Small intestine (tissue), 7 donors: ENCODE measurements at regions not wholly inside any gene's neighbourhood (a gene's known extent, or its start where the extent isn't known, plus 50 kb on each side); places are given as distances from the start of the nearest gene placed in this dataset.
"Not testable (repeated sequence)": the region's sequence is repeated elsewhere in the genome, so short reads cannot be mapped to it uniquely, and the experiment has no call there.

Experiments used
- DNase-seq, 2 donors: peaks; one replicate each; pipeline versions ENCODE4 v3.0.0 to v3.0.0-alpha.2; 2013
- FAIRE-seq: peaks from 2 replicates; lab custom pipeline; 2012; peaks lifted over from hg19 to GRCh38; lab: Jason Lieb, UNC
- H3K27ac ChIP-seq, 3 donors: one replicate each; pipeline ENCODE4 v1.5.1; 2013; ENCODE audit warnings: low read length in 2 of 3, mild to moderate bottlenecking in 2 of 3, control low read depth in 1 of 3, inconsistent platforms in 1 of 3, low read depth in 1 of 3, moderate library complexity in 1 of 3
- H3K27me3 ChIP-seq, 3 donors: one replicate each; pipeline ENCODE4 v1.6.1; 2013; ENCODE audit warnings: low read length in 3 of 3, inconsistent platforms in 1 of 3; ENCODE audit not compliant: control insufficient read depth in 3 of 3, insufficient read depth in 3 of 3
- H3K36me3 ChIP-seq, 3 donors: one replicate each; pipeline ENCODE4 v1.6.1; 2013; ENCODE audit warnings: low read length in 3 of 3, inconsistent platforms in 1 of 3, low read depth in 1 of 3, mild to moderate bottlenecking in 1 of 3, moderate library complexity in 1 of 3; ENCODE audit not compliant: control insufficient read depth in 3 of 3, insufficient read depth in 2 of 3
- H3K4me1 ChIP-seq, 3 donors: one replicate each; pipeline ENCODE4 v1.6.1; 2013; ENCODE audit warnings: low read length in 2 of 3, inconsistent platforms in 1 of 3, low read depth in 1 of 3, mild to moderate bottlenecking in 1 of 3, moderate library complexity in 1 of 3; ENCODE audit not compliant: control insufficient read depth in 3 of 3, insufficient read depth in 2 of 3
- H3K4me3 ChIP-seq, 3 donors: one replicate each; pipeline ENCODE4 v1.5.1; 2013; ENCODE audit warnings: low read length in 3 of 3, control low read depth in 1 of 3, inconsistent platforms in 1 of 3, low read depth in 1 of 3, mild to moderate bottlenecking in 1 of 3, moderate library complexity in 1 of 3
- H3K9me3 ChIP-seq, 2 donors: one replicate each; pipeline ENCODE4 v1.6.1; 2013; ENCODE audit warnings: low read depth in 1 of 2, low read length in 1 of 2; ENCODE audit not compliant: control insufficient read depth in 2 of 2, insufficient read depth in 1 of 2
- WGBS, 3 donors: extraction: QIAGEN DNeasy Blood & Tissue Kit; methylation state at CpG; one replicate each; pipeline ENCODE4 v1.1.7; 2013; 5-methylcytosine and 5-hydroxymethylcytosine counted together
- donor health status: healthy with polysubstance abuse.
- donor health status: control.
- donor health status: control.
- donor health status: Bipolar disorder and iron deficiency.
- donor health status: healthy.

- WGBS, 3 donors, result 90 to 95% (median 91%) methylated on average over 8 of the region's 8 CpGs
- FAIRE-seq, result no peak
- no peaks in the 10 kb centered on the region for H3K36me3 ChIP-seq
- H3K27me3 ChIP-seq, result no peaks in the 10 kb centered on the region
- H3K4me3 ChIP-seq, result no peak overlapping the region
- DNase-seq, result no peak
- H3K4me1 ChIP-seq, result no peaks in the 10 kb centered on the region
- peaks cover 0 to 4% of the 10 kb centered on the region in 2 donors for H3K9me3 ChIP-seq
- H3K27ac ChIP-seq, result no peak overlapping the region
Observed at GRCh38 chr4:187501731-187502130, 493.8 kb upstream of the ZFP42 start.

DNA sequence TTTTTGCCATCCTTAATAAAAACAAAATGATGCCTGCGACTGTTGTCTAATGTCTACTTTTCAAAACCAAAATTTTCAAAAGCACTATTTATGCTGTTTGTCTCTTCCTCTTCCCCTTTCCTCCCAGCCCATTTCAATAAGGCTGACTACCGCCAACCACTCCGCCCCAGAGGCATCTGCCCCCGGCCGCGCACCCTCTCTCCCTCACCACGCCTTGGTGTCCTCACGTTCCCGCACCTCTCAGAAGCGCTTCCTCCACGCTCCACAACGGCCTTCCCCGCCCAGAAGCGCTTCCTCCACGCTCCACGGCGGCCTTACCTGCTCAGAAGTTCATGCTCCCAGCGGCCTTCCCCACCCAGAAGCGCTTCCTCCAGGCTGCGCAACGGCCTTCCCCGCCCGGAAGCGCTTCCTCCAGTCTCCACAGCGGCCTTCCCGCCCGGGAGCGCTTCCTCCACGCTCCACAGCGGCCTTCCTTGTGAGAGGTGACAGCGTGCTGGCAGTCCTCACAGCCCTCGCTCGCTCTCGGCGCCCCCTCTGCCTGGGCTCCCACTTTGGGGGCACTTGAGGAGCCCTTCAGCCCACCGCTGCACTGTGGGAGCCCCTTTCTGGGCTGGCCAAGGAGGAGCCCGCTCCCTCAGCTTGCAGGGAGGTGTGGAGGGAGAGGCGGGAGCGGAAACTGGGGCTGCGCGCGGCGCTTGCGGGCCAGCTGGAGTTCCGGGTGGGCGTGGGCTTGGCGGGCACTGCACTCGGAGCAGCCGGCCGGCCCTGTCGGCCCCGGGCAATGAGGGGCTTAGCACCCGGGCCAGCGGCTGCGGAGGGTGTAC lies 490.4 kb upstream of the ZFP42 start:
- Histone ChIP-seq H3K36me3 (no peaks in the 10 kb centered on the region), H3K4me3 (no peak overlapping the region), H3K4me1 (no peaks in the 10 kb centered on the region), H3K9me3 (peaks cover 0 to 6% of the 10 kb centered on the region in 2 donors), H3K27ac (no peak overlapping the region), H3K27me3 (no peaks in the 10 kb centered on the region)
- FAIRE-seq (no peak), DNase-seq (no peak)
- 85 to 89% (median 88%) methylated on average over 47 to 55 of the region's 55 CpGs for WGBS, 3 donors

GRCh38 chr4:187505798-187506141 lies 489.8 kb upstream of the ZFP42 start:
- whole genome bisulfite sequencing, 3 donors, result 93 to 97% (median 96%) methylated on average over 14 to 22 of the region's 23 CpGs
- not testable (repeated sequence) for DNase-seq, H3K9me3 ChIP-seq, FAIRE-seq, H3K4me3 ChIP-seq, H3K27me3 ChIP-seq, H3K27ac ChIP-seq, H3K36me3 ChIP-seq, H3K4me1 ChIP-seq

DNA sequence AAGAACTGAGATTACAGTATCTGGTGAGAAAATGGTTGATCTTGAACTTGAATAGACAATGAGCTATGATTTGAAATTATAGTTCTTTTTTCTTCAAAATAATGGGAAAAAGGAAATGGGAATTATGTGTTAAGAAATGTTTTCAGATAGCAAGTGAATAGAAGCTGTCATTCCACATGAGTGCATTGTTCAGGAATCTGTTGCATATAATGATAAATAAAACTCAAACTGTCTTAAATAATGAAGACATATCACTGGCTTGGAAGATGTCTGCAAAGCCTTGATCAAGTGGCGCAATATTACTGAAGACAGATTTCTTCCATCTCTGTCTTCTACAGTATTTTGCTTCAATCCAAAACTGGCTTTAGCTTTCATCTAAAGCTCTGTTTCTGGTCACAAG lies 479.3 kb upstream of the ZFP42 start:
- Histone ChIP-seq H3K27ac (no peak overlapping the region), H3K4me3 (no peak overlapping the region), H3K27me3 (no peaks in the 10 kb centered on the region), H3K9me3 (no peaks in the 10 kb centered on the region), H3K36me3 (no peaks in the 10 kb centered on the region), H3K4me1 (no peaks in the 10 kb centered on the region)
- FAIRE-seq (no peak), DNase-seq (no peak)
- 89 to 94% (median 93%) methylated on average over 1 of the region's 1 CpG for WGBS, 3 donors

GRCh38 chr4:187541666-187542065 lies 453.9 kb upstream of the ZFP42 start:
- FAIRE-seq (no peak), DNase-seq (no peak)
- H3K27me3 ChIP-seq, result no peaks in the 10 kb centered on the region

GRCh38 chr4:187544461-187545053 lies 451.0 kb upstream of the ZFP42 start:
- Histone ChIP-seq H3K4me3 (no peak overlapping the region), H3K9me3 (no peaks in the 10 kb centered on the region), H3K4me1 (no peaks in the 10 kb centered on the region), H3K36me3 (no peaks in the 10 kb centered on the region), H3K27ac (no peak overlapping the region), H3K27me3 (no peaks in the 10 kb centered on the region)
- DNase-seq, result no peak
- FAIRE-seq, result no peak
- 53 to 79% (median 53%) methylated on average over 4 of the region's 4 CpGs for WGBS, 3 donors

More at GRCh38 chr4:187541666-187542065, 453.9 kb upstream of the ZFP42 start:
- no peaks in the 10 kb centered on the region for H3K4me1 ChIP-seq
- no peaks in the 10 kb centered on the region for H3K36me3 ChIP-seq
- H3K9me3 ChIP-seq, result no peaks in the 10 kb centered on the region
- 73 to 87% (median 80%) methylated on average over 6 of the region's 6 CpGs for WGBS, 3 donors
- H3K4me3 ChIP-seq, result no peak overlapping the region
- H3K27ac ChIP-seq, result no peak overlapping the region

DNA sequence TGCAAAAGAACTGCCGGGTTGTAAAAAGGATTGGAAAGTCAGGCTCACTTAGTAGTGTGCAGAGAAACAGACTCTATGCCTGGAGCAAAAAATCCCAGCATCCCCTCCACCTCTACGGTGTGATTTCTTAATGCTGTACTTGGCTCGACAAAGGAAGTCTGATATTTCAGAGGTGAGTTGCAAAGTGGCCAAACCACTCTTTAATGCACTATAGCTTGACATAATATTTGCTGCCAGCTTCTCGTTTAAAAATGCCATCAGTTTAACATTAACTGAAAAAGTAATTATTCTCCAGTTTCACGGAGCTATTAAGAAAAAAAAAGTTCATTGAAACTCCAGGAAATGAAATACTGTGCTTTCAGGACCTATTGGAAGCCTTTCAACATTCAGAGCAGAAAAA lies 448.3 kb upstream of the ZFP42 start:
- FAIRE-seq, result no peak
- Histone ChIP-seq H3K27ac (no peak overlapping the region), H3K4me1 (no peaks in the 10 kb centered on the region), H3K36me3 (no peaks in the 10 kb centered on the region), H3K9me3 (peaks cover 0 to 2% of the 10 kb centered on the region in 2 donors), H3K4me3 (no peak overlapping the region), H3K27me3 (no peaks in the 10 kb centered on the region)
- no peak for DNase-seq
- 14 to 34% (median 23%) methylated on average over 5 of the region's 5 CpGs for WGBS, 3 donors

DNA sequence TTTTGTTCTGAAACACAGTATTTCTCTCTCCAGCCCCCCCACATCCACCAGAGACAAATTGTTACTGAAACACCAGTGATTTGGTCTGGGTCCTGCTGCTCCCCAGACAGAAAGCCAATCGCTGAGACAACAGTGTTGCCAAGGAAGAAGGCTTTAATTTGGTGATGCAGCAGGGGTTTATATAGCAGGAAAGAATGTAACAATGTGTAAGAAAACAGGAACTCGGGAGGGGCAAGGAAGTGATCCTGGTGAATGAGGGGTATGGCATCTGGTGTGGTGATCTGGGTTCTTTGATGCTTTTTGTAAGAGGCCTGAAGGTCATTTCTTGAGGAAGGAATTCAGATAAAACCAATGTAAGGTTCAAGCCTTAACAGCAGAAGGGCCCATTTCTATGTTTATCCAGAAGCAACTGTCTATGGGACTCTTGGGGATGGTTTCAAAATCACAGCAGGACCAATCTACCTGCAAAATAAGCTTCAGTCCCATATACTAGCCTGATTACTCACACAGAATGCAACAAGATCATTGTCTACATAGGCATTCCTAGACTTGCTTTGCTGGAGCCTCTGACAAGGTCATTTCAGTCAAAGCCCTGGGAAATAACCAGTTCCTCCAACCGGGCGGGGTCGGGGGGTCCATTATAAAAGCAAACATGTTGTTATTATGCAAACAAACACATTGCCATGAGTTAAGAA lies 445.2 kb upstream of the ZFP42 start:
- H3K27me3 ChIP-seq, result no peaks in the 10 kb centered on the region
- H3K27ac ChIP-seq, result no peak overlapping the region
- no peaks in the 10 kb centered on the region for H3K36me3 ChIP-seq
- 72 to 81% (median 77%) methylated on average over 5 of the region's 5 CpGs for WGBS, 3 donors
- H3K4me3 ChIP-seq, result no peak overlapping the region
- FAIRE-seq (no peak), DNase-seq (no peak)
- H3K9me3 ChIP-seq, result peaks cover 0 to 2% of the 10 kb centered on the region in 2 donors
- H3K4me1 ChIP-seq, result no peaks in the 10 kb centered on the region
